ENCODE measurements at regions not wholly inside any gene's neighbourhood (a gene's known extent, or its start where the extent isn't known, plus 50 kb on each side); places are given as distances from the start of the nearest gene placed in this dataset.

DNA sequence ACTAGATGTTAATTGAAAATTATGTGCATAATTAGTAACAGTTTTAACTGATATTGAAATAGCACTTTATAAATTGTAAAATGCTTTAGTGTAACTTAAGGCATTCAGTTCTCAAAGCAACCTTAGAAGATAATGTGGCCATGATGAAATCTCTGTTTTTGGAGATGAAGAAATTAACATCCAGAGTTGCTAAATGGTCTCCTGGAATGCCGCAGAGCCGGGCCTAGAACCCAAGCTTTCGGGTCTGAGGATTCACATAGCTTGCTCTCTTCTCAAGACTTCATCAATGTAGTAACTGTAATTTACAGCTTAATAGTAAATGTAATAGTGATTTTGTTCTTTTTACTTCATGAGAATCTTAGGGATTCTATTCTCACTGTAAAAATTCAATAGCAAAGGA, 272.3 kb downstream of the HS3ST3A1 start:
- TF ChIP-seq POLR2AphosphoS5 (IDR thresholded peaks at IDR 0.05) = no peak
- TF ChIP-seq, protein P1, sequence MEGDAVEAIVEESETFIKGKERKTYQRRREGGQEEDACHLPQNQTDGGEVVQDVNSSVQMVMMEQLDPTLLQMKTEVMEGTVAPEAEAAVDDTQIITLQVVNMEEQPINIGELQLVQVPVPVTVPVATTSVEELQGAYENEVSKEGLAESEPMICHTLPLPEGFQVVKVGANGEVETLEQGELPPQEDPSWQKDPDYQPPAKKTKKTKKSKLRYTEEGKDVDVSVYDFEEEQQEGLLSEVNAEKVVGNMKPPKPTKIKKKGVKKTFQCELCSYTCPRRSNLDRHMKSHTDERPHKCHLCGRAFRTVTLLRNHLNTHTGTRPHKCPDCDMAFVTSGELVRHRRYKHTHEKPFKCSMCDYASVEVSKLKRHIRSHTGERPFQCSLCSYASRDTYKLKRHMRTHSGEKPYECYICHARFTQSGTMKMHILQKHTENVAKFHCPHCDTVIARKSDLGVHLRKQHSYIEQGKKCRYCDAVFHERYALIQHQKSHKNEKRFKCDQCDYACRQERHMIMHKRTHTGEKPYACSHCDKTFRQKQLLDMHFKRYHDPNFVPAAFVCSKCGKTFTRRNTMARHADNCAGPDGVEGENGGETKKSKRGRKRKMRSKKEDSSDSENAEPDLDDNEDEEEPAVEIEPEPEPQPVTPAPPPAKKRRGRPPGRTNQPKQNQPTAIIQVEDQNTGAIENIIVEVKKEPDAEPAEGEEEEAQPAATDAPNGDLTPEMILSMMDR (IDR thresholded peaks at IDR 0.05) = no peak

All from prostate gland (tissue), 2 donors.